Gastroesophageal sphincter (tissue), 3 donors: ENCODE measurements at regions not wholly inside any gene's neighbourhood (a gene's known extent, or its start where the extent isn't known, plus 50 kb on each side); places are given as distances from the start of the nearest gene placed in this dataset.

Experiments used
- CTCF ChIP-seq, 4 experiments: fragments of 200-600 bp in 2 of 4; fragments of 450-650 bp in 2 of 4; sonication (generic) in 1 of 4; IDR thresholded peaks; one replicate each; pipeline ENCODE4 v1.5.1; 2017 to 2019; ENCODE audit warnings: antibody characterized with exemption in 4 of 4, mild to moderate bottlenecking in 2 of 4, moderate library complexity in 2 of 4
- EP300 ChIP-seq: sonication (generic); formaldehyde crosslinking; IDR thresholded peaks from one replicate; pipeline ENCODE4 v1.6.1; 2017; ENCODE audit warnings: antibody characterized with exemption, mild to moderate bottlenecking
- POLR2A ChIP-seq, 2 donors: fragments of 450-650 bp; IDR thresholded peaks; one replicate each; pipeline ENCODE4 v1.6.1; 2017; ENCODE audit warnings: antibody characterized with exemption in 2 of 2, mild to moderate bottlenecking in 2 of 2, moderate library complexity in 1 of 2
- POLR2AphosphoS5 ChIP-seq: sonication (generic); formaldehyde crosslinking; IDR thresholded peaks from one replicate; pipeline ENCODE4 v1.6.1; 2017; ENCODE audit warnings: antibody characterized with exemption

GRCh38 chr15:100808691-100809090 lies 70.9 kb upstream of the ALDH1A3 start:
- TF ChIP-seq POLR2AphosphoS5: no peak
- TF ChIP-seq POLR2A (IDR thresholded peaks at IDR 0.05): no peak
- no peak for TF ChIP-seq CTCF (IDR thresholded peaks at IDR 0.05)
- no peak for TF ChIP-seq EP300
